OCI-LY7 (cell line): ENCODE measurements at regions not wholly inside any gene's neighbourhood (a gene's known extent, or its start where the extent isn't known, plus 50 kb on each side); places are given as distances from the start of the nearest gene placed in this dataset.

Experiments used
- EZH2phosphoT487 ChIP-seq: fragments of 200-600 bp; sonication (generic); IDR thresholded peaks from 2 replicates; pipeline ENCODE4 v1.6.1; 2018; ENCODE audit warnings: low read depth, borderline replicate concordance, mild to moderate bottlenecking, mixed run types, antibody characterized with exemption, low read length, moderate library complexity, mixed read lengths
- TF ChIP-seq, protein P1 (sequence below): fragments of 200-600 bp; sonication (generic); conservative IDR thresholded peaks from 2 replicates; pipeline ENCODE4 v1.5.1; 2014; ENCODE audit warnings: mild to moderate bottlenecking, antibody characterized with exemption, low read length, moderate library complexity, mixed read lengths

GRCh38 chr7:10802526-10802925 is 171.1 kb upstream of the PHF14 start:
- TF ChIP-seq, protein P1, sequence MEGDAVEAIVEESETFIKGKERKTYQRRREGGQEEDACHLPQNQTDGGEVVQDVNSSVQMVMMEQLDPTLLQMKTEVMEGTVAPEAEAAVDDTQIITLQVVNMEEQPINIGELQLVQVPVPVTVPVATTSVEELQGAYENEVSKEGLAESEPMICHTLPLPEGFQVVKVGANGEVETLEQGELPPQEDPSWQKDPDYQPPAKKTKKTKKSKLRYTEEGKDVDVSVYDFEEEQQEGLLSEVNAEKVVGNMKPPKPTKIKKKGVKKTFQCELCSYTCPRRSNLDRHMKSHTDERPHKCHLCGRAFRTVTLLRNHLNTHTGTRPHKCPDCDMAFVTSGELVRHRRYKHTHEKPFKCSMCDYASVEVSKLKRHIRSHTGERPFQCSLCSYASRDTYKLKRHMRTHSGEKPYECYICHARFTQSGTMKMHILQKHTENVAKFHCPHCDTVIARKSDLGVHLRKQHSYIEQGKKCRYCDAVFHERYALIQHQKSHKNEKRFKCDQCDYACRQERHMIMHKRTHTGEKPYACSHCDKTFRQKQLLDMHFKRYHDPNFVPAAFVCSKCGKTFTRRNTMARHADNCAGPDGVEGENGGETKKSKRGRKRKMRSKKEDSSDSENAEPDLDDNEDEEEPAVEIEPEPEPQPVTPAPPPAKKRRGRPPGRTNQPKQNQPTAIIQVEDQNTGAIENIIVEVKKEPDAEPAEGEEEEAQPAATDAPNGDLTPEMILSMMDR = no peak
- TF ChIP-seq EZH2phosphoT487 = no peak
